HL-60 (cell line): ENCODE measurements at regions not wholly inside any gene's neighbourhood (a gene's known extent, or its start where the extent isn't known, plus 50 kb on each side); places are given as distances from the start of the nearest gene placed in this dataset.
"Not testable (repeated sequence)": the region's sequence is repeated elsewhere in the genome, so short reads cannot be mapped to it uniquely, and the experiment has no call there.

Experiments used
- CTCF ChIP-seq: IDR thresholded peaks from one replicate; pipeline ENCODE4 v1.5.1; 2011; ENCODE audit warnings: low read length, control low read depth, inconsistent platforms; ENCODE audit not compliant: insufficient read depth
- GABPA ChIP-seq: IDR thresholded peaks from 2 replicates; pipeline ENCODE4 v1.6.1; 2012; ENCODE audit warnings: low read depth
- POLR2AphosphoS5 ChIP-seq: IDR thresholded peaks from 2 replicates; pipeline ENCODE4 v1.6.1; 2012; ENCODE audit warnings: low read depth
- REST ChIP-seq: IDR thresholded peaks from 2 replicates; pipeline ENCODE4 v1.6.1; 2012; ENCODE audit warnings: low read depth; ENCODE audit not compliant: insufficient replicate concordance
- SPI1 ChIP-seq: IDR thresholded peaks from 2 replicates; pipeline ENCODE4 v1.6.1; 2012; ENCODE audit warnings: low read depth, mild to moderate bottlenecking, borderline replicate concordance

- TF ChIP-seq CTCF, GABPA, REST, POLR2AphosphoS5, SPI1: not testable (repeated sequence)
These were observed 5367.3 kb upstream of the TPTE start for GRCh38 chr21:5153842-5154640.
